GM12892 (cell line): ENCODE measurements at regions not wholly inside any gene's neighbourhood (a gene's known extent, or its start where the extent isn't known, plus 50 kb on each side); places are given as distances from the start of the nearest gene placed in this dataset.

Experiments used
- POLR2A ChIP-seq: IDR thresholded peaks from 2 replicates; pipeline ENCODE4 v1.6.1; 2011; ENCODE audit warnings: low read depth, low read length, control low read depth
- POLR2AphosphoS5 ChIP-seq: IDR thresholded peaks from 2 replicates; pipeline ENCODE4 v1.6.1; 2011; ENCODE audit warnings: low read depth, low read length, control low read depth
- TAF1 ChIP-seq: IDR thresholded peaks from 2 replicates; pipeline ENCODE4 v1.6.1; 2011; ENCODE audit warnings: low read depth, mild to moderate bottlenecking, control low read depth, low read length, borderline replicate concordance

DNA sequence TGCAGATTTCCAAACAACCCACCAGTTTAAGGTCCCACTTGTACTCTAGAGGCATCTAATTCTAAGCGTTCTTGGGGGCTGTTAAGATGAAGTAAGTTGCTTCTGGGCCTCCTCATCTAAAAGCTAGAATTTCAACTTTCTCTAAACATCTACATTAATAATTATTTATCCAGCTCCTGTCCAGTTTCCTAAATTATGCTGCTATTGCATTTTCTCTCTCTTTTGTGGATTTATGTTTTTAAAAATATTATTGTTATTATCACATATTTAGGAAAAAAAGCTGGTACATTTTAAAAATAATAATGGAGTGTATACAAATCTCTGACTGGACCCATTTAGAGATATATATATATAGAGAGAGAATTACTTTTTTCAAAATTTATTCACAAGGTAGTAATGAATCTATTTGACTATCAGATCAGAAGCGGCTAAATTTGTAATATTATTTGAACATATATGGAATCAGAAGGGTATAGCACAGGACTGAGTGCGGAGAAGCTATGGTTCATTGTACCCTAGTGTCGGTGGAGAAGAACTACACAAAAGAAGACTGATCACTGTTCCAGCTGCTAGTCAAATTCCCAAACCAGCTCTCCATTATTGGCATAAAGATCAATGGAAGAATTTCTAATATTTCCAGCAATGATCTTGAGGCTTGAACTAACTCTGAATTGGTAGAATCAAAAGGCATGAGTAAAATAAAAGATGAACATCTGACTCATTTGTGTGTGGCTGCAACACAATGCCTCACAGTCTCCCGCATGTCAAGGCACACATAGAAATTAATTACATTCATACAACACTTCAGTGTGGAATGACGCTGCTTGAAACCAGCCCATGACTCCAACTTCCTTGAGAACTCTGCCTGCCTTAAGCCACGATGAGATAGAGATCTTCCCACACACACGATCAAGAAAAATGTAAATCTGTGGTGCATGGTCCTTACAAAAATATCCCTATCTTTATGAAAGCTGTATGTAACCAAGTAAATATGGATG is 433.4 kb upstream of the OR4E1 start:
- TF ChIP-seq POLR2AphosphoS5 (no peak), TAF1 (no peak), POLR2A (no peak)
